ENCODE measurements at regions not wholly inside any gene's neighbourhood (a gene's known extent, or its start where the extent isn't known, plus 50 kb on each side); places are given as distances from the start of the nearest gene placed in this dataset.
A peak's percentile ranks its signal among the peaks of the same experiment; 100 is the strongest.

DNA sequence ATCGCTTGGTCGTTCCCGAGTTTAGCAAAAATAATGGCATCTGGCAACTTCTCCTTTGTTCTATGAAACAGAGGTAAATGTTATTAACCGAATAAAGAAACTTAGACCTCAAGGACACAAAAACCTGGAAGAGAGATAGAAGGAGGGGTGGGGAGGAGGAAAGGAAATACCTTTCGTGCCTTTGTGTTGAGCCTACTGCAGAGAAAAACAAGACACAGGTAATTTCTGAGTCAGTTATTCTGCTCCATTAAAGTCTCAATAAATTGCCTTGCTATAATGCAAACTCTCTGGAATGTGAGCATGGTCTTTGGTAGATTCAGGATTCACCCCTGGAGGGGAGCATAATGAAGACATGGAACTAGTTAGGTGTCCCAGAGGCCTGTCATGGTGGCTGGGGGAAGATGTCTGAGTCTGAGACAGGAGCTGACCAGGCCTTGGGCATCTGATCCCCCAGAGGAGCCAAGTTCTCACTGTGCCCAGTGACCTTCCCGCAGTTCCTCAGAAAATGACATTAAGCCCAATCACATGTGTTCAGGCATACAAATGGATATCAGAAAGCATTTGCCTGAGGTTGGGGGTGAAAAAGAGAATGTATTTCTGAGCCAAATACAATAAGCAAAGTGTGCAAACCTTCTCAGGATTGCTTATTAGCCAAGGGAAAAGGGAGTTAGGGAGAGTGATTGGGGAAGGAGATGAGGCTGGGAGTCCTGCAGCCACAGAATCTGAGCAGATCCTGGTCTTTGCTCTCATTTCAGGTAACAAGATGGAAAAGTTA, 72.6 kb upstream of the CADM1 start:
- DNase-seq (ENCODE audit: low read depth, low spot score): no peak
- H3K27ac ChIP-seq: peak overlapping the region; percentile 29

DNA sequence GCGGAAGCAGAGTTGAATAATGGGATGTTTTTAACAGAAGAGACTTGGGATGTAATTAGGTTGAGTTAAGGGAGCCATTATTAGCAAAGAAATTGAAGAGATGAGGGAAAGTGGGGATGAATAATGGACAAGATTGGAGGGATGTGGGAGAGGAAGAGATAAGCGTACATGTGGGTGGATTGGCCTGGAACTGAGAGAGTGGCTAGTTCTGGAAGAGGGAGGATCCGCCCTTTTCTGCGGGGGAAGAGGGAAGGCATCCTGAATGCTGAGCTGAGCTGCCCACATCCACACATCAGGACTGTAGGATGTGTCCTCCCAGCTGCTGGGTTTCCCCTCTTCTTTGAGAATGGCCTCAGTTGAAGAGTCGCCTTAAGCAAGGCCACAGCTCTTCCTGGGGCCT, 68.3 kb upstream of the CADM1 start:
- DNase-seq (ENCODE audit: low read depth, low spot score): no peak
- no peak overlapping the region for H3K27ac ChIP-seq

DNA sequence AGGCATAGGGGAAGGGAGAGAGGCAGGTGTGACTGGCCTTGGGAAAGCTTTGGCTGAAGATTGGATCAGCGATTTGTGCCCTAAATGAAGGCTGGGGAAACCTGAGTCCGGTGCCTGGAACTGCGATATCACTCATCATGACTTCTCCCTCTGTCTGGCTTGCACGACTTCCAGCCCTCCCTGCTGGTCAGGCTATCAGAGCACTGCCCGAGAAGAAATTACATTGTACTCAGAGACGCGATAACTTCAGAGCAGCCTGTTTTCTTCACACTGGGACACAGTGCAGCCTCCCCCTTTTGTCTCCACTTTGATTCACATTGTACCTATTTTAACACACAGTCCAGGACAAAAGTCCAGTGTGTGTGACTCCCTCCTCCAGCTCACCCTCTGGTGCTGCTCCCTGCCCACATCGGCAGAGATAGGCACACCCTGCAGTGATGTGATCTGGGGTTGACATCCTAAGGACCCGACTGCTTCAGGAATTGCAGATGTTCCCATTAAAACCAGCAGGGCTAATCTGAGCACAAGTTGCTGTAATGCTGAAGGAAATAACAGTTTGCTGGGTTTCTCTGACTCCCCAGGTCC, 62.1 kb upstream of the CADM1 start:
- H3K27ac ChIP-seq: no peak overlapping the region
- no peak for DNase-seq (ENCODE audit: low read depth, low spot score)

DNA sequence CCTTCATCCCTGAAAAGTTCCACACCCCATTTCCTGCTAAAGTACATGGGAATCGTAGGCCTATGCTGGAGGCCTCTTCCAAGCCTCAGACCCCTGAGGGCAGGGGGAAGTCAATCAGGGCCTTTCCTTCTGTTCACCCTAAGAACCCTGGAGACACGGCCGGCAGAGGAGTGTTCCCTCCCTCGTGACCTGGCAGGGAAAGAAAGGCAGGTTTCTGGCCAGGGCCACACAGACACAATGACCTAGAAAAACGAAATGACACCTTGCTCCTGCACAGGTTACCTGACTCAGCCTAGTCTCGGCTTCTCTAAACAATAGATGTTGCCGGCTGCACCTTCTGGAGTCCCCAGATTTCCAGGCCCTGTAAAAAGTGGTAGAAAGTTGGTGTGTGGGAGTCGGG, 60.6 kb upstream of the CADM1 start:
- DNase-seq (ENCODE audit: low read depth, low spot score): no peak
- H3K27ac ChIP-seq: no peak overlapping the region

DNA sequence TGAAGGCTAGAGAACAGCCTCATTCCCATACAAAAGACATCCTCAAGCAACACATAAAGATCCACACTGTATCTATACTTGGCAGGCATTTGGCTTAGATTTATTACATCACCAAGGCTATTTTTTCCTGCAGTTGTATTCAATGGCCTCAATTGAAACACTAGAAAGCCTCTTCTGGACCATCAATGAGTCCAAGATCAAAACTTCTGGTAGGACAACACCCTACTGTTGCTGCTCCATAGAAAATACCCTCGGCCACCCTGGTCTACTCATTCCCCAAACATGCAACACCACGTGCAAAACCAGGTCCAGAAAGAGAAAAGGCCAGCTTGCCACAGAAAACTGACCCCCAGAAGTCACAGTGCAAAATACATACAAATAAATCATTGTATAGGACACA, 56.9 kb upstream of the CADM1 start:
- DNase-seq (ENCODE audit: low read depth, low spot score): no peak
- H3K27ac ChIP-seq: no peak overlapping the region

DNA sequence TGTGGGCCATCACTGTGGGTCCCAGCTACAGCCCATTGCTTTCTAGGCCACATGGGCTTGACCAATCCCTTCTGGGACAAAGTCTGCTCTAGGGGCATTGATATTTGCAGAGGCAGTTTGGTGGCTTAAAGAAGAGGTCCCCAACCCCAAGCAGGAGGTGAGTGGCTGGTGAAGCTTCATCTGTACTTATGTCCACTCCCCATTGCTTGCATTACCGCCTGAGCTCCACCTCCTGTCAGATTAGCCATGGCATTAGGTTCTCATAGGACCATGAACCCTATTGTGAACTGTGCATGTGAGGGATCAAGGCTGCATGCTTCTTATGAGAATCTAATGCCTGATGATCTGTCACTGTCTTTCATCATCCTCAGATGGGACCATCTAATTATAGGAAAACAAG, 54.4 kb upstream of the CADM1 start:
- no peak overlapping the region for H3K27ac ChIP-seq
- no peak for DNase-seq (ENCODE audit: low read depth, low spot score)

DNA sequence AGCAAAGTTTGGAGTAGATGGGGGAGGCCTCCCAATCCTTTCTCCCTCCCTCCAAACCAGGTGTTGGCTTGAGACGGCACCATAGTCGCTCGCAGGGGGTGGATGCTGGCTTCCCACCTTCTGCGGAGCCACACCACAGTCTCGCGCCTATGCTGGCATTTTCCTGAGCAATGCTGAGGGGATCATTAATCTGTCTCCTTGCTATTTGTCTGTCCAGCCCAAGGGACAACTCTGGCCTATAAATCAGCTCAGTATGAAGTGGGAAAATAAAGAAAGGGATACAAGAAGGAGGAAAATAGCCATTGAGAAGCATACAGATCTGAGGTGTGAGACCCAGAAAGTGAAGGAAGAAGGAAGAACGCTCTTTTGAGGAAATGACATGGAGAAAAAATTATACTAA, 53.5 kb upstream of the CADM1 start:
- DNase-seq (ENCODE audit: low read depth, low spot score): no peak

DNA sequence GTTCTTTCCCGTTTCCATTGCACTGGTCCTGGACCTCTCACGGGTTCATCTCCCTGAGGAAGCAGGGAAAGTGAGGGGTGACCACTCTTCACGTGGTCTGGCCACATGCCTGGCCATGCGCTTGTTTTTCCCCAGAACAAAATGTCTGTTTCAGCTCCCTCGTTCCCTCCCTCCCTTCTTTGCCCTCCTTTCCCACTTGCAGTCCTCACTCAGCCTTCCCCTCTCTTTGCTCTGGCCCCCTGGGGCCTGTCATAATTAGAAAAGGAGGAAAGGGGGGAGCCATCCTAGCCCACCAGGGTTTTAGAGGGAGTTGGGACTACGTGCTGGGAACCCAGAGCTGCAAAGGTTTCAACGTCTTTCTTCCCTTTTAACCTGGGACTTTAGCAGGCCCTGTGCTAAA, 52.8 kb upstream of the CADM1 start:
- no peak for DNase-seq (ENCODE audit: low read depth, low spot score)
- H3K27ac ChIP-seq: no peak overlapping the region

More for the DNA sequence above, 53.5 kb upstream of the CADM1 start:
- H3K27ac ChIP-seq: no peak overlapping the region

DNA sequence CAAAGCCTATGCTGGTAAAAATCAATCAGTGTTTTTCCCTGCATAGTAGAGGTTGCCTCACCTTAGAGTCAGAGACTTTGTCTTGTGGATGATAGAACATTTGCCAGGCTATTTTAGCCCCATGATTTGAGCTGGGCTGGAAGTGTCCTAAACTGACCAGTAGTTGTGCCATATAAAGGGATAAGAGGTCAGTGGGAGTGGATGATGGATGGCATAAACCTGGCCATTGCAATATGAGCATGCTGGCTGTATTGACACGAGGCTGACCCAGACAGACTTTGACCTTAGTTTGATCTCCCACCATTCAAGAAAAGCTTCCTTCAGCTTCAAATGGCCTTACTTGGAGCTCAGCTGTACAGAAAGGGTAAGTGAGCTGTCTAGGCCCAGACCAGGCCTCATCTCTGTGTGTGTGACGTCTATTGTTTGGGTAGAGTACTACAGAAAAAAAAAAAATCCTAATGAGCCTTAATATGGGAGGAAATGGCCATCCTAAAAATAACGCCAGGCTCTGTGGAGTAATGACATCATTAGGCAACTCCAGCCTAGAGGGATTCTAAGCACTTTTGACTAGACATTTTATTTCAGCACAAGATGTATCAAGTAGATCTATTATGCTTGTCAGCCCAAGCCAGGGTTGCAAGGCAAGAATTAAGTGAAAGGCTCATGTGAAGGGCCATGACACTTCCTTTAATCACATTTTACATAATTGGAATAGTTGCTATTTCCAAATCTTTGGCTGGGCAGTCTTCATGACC, 51.3 kb upstream of the CADM1 start:
- no peak overlapping the region for H3K27ac ChIP-seq
- DNase-seq (ENCODE audit: low read depth, low spot score): no peak
